Sigmoid colon (tissue), 4 donors: ENCODE measurements at regions not wholly inside any gene's neighbourhood (a gene's known extent, or its start where the extent isn't known, plus 50 kb on each side); places are given as distances from the start of the nearest gene placed in this dataset.

Experiments
- EP300 ChIP-seq, 4 donors: sonication (generic); formaldehyde crosslinking; IDR thresholded peaks; one replicate each; pipeline ENCODE4 v1.6.1; 2017; ENCODE audit warnings: antibody characterized with exemption in 4 of 4
- TF ChIP-seq, protein P1 (sequence below), 4 experiments: fragments of 450-650 bp in 3 of 4; fragments of 200-600 bp in 1 of 4; IDR thresholded peaks; one replicate each; pipeline ENCODE4 v1.5.1; 2016 to 2019; ENCODE audit warnings: antibody characterized with exemption in 4 of 4, mild to moderate bottlenecking in 3 of 4, moderate library complexity in 2 of 4

DNA sequence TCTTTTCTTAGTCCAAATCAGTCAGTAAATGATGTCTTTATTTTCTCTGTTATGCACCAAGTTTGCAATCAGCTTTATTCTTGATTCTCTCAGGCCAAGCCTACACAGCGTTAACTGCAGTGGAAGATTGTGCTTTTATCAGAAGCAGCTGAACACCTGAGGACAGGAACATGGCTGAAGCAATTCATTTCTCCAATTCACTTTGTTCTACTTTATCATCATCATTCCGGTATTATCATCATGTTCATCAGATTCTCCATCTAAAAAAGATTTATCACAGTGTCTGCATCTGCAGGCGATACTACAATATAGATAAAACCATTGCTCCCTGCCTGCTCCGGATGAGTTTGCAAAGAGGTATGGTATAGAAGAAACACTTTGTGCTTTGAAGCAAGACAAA is 68.1 kb upstream of the STMND1 start:
- TF ChIP-seq, protein P1, sequence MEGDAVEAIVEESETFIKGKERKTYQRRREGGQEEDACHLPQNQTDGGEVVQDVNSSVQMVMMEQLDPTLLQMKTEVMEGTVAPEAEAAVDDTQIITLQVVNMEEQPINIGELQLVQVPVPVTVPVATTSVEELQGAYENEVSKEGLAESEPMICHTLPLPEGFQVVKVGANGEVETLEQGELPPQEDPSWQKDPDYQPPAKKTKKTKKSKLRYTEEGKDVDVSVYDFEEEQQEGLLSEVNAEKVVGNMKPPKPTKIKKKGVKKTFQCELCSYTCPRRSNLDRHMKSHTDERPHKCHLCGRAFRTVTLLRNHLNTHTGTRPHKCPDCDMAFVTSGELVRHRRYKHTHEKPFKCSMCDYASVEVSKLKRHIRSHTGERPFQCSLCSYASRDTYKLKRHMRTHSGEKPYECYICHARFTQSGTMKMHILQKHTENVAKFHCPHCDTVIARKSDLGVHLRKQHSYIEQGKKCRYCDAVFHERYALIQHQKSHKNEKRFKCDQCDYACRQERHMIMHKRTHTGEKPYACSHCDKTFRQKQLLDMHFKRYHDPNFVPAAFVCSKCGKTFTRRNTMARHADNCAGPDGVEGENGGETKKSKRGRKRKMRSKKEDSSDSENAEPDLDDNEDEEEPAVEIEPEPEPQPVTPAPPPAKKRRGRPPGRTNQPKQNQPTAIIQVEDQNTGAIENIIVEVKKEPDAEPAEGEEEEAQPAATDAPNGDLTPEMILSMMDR (IDR thresholded peaks at IDR 0.05): no peak
- TF ChIP-seq EP300 (IDR thresholded peaks at IDR 0.05): no peak
